WTC11 (cell line): ENCODE measurements at regions not wholly inside any gene's neighbourhood (a gene's known extent, or its start where the extent isn't known, plus 50 kb on each side); places are given as distances from the start of the nearest gene placed in this dataset.

Experiments
- ATAC-seq: fragments of 200-7000 bp; cut with Tn5 transposase; 2 replicates; pipeline ENCODE4 v1.10.0; 2021; ENCODE audit warnings: mild to moderate bottlenecking, moderate library complexity
- CTCF ChIA-PET: fragments of 300-600 bp; sonication (Branson Sonifier 250); formaldehyde crosslinking; loops from one replicate; lab custom pipeline; 2021; ENCODE audit warnings: antibody characterized with exemption; lab: Charles Lee
- POLR2A ChIA-PET: fragments of 350-600 bp; sonication (Branson Sonifier 250); formaldehyde crosslinking; loops from one replicate; lab custom pipeline; 2021; ENCODE audit warnings: antibody characterized with exemption; lab: Charles Lee
- DNase-seq: peaks from one replicate; pipeline ENCODE4 v3.0.0; 2021; ENCODE audit warnings: low spot score
- H3K27ac Mint-ChIP-seq: 2 replicates; pipeline ENCODE4 v1.8.0; 2021; ENCODE audit warnings: mixed read lengths
- H3K27me3 Mint-ChIP-seq: 2 replicates; pipeline ENCODE4 v1.8.0; 2021; ENCODE audit warnings: low read depth, mild to moderate bottlenecking, moderate library complexity, mixed read lengths
- H3K36me3 Mint-ChIP-seq: 2 replicates; pipeline ENCODE4 v1.8.0; 2021; ENCODE audit warnings: mixed read lengths
- H3K4me1 Mint-ChIP-seq: 2 replicates; pipeline ENCODE4 v1.8.0; 2022; ENCODE audit warnings: mixed read lengths
- H3K4me3 Mint-ChIP-seq: 2 replicates; pipeline ENCODE4 v1.8.0; 2021; ENCODE audit warnings: mild to moderate bottlenecking, moderate library complexity, mixed read lengths
- H3K9me3 Mint-ChIP-seq: 2 replicates; pipeline ENCODE4 v1.8.0; 2021; ENCODE audit warnings: mixed read lengths
- CBFB ChIP-seq: sonication (generic); formaldehyde crosslinking; IDR thresholded peaks from 2 replicates; pipeline ENCODE4 v1.8.1; 2022; ENCODE audit warnings: mild to moderate bottlenecking, low read depth, missing genetic modification reagents
- FOXP1 ChIP-seq: sonication (generic); formaldehyde crosslinking; IDR thresholded peaks from 2 replicates; pipeline ENCODE4 v1.8.0; 2022; ENCODE audit warnings: missing genetic modification reagents, mild to moderate bottlenecking, moderate library complexity, borderline replicate concordance
- JAZF1 ChIP-seq: fragments of 250-450 bp; sonication (Bioruptor Pico); IDR thresholded peaks from 2 replicates; pipeline ENCODE4 v1.9.0; 2021; ENCODE audit warnings: moderate library complexity, mild to moderate bottlenecking, inconsistent platforms
- JUN ChIP-seq: sonication (generic); formaldehyde crosslinking; IDR thresholded peaks from 2 replicates; pipeline ENCODE4 v1.8.0; 2023; ENCODE audit warnings: mild to moderate bottlenecking, missing genetic modification reagents
- NFE2L1 ChIP-seq: sonication (generic); formaldehyde crosslinking; IDR thresholded peaks from 2 replicates; pipeline ENCODE4 v1.8.1; 2023; ENCODE audit warnings: missing genetic modification reagents
- NFYB ChIP-seq: sonication (generic); formaldehyde crosslinking; conservative IDR thresholded peaks from 2 replicates; pipeline ENCODE4 v1.8.0; 2022; ENCODE audit warnings: low read depth, missing genetic modification reagents
- TF ChIP-seq, protein P1 (sequence below): sonication (generic); formaldehyde crosslinking; IDR thresholded peaks from 2 replicates; pipeline ENCODE4 v1.8.1; 2023; ENCODE audit warnings: mild to moderate bottlenecking, missing genetic modification reagents
- TF ChIP-seq, protein P2 (sequence below): sonication (generic); formaldehyde crosslinking; IDR thresholded peaks from 2 replicates; pipeline ENCODE4 v1.8.1; 2023; ENCODE audit warnings: mild to moderate bottlenecking, missing genetic modification reagents, borderline replicate concordance
- TF ChIP-seq, protein P3 (sequence below): fragments of 250-450 bp; sonication (Bioruptor Pico); IDR thresholded peaks from 2 replicates; pipeline ENCODE4 v1.9.0; 2021; ENCODE audit warnings: mild to moderate bottlenecking
- TF ChIP-seq, protein P4 (sequence below): sonication (generic); formaldehyde crosslinking; IDR thresholded peaks from 2 replicates; pipeline ENCODE4 v1.8.1; 2022; ENCODE audit warnings: low read depth, missing genetic modification reagents, borderline replicate concordance
- TF ChIP-seq, protein P5 (sequence below): fragments of 250-450 bp; sonication (Bioruptor Pico); conservative IDR thresholded peaks from 2 replicates; pipeline ENCODE4 v1.9.0; 2021; ENCODE audit warnings: mild to moderate bottlenecking
- TF ChIP-seq, protein P6 (sequence below): sonication (generic); formaldehyde crosslinking; conservative IDR thresholded peaks from 2 replicates; pipeline ENCODE4 v1.8.1; 2022; ENCODE audit warnings: mild to moderate bottlenecking, missing genetic modification reagents

DNA sequence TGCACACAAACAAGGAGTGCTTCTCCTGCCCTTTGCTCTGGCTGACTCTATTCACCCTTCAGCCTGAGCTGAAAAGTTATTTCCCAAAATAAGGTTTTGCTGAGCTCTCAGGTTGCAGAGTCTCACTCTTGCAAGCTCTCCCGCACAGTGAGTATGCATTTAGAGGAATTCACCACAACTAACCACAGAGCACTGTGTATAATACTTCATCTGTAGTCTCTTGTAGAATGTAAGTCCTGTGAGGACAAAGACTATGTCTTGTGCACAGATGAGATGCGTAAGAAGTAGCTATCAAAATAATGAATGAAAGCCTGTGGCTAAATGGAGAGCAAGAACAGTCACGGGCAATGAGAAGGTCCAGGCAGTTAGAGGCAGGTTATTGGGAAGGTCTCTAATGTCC is 156.5 kb upstream of the SLCO3A1 start (continued):
- TF ChIP-seq, protein P1, sequence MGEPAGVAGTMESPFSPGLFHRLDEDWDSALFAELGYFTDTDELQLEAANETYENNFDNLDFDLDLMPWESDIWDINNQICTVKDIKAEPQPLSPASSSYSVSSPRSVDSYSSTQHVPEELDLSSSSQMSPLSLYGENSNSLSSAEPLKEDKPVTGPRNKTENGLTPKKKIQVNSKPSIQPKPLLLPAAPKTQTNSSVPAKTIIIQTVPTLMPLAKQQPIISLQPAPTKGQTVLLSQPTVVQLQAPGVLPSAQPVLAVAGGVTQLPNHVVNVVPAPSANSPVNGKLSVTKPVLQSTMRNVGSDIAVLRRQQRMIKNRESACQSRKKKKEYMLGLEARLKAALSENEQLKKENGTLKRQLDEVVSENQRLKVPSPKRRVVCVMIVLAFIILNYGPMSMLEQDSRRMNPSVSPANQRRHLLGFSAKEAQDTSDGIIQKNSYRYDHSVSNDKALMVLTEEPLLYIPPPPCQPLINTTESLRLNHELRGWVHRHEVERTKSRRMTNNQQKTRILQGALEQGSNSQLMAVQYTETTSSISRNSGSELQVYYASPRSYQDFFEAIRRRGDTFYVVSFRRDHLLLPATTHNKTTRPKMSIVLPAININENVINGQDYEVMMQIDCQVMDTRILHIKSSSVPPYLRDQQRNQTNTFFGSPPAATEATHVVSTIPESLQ (CRISPR knock-in tag), result no peak
- TF ChIP-seq, all 79 proteins: peak for 0

DNA sequence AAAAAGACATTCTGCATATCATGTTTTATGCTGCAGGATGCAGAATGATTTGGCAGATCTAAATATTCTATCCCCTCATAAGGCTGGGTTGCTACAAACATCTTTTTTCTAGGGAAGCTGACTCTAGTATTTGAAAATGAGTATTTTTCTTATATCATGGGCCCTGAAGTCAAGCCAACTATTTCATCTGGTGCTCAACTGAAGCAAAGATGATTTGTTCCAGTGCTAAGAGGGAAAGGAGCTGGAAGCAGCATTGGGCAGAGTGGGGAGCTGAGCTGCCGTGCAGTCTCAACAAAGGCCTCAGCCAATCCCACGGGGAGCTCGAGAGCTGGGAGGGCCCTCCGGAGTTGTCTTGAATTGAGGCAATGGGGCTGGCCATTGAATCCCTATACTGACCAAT is 155.3 kb upstream of the SLCO3A1 start:
- CTCF ChIA-PET, result interaction anchor here (1.0 kb wide), 1 partner anchor 8 kb away, joined by 5 read pairs; no protein-coding TSS in a partner anchor
- POLR2A ChIA-PET, result no interaction called here
- H3K4me1 Mint-ChIP-seq, result peaks cover 10% of the 10 kb centered on the region

DNA sequence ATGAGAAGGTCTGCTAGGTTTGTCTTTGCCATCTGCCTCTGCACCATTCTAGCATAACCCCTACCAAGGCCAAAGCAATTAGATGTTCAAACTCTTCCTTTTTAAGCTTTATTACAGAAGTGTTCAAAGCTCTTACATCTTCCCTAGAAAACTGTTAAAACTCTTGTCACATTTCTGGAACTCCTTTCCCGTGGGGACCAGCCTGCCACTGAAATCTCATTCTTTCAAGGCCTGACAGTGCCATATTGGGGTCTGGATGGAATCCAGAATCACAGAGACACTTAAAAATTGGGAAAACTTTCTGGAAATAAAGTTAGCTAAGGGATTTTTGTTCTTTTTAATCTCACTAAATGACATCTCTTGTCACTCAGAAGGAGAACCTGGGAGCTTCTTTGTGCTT is 153.8 kb upstream of the SLCO3A1 start:
- no peaks in the 10 kb centered on the region for H3K36me3 Mint-ChIP-seq
- no peaks in the 10 kb centered on the region for H3K9me3 Mint-ChIP-seq
- DNase-seq, result no peak
- TF ChIP-seq, protein P2, sequence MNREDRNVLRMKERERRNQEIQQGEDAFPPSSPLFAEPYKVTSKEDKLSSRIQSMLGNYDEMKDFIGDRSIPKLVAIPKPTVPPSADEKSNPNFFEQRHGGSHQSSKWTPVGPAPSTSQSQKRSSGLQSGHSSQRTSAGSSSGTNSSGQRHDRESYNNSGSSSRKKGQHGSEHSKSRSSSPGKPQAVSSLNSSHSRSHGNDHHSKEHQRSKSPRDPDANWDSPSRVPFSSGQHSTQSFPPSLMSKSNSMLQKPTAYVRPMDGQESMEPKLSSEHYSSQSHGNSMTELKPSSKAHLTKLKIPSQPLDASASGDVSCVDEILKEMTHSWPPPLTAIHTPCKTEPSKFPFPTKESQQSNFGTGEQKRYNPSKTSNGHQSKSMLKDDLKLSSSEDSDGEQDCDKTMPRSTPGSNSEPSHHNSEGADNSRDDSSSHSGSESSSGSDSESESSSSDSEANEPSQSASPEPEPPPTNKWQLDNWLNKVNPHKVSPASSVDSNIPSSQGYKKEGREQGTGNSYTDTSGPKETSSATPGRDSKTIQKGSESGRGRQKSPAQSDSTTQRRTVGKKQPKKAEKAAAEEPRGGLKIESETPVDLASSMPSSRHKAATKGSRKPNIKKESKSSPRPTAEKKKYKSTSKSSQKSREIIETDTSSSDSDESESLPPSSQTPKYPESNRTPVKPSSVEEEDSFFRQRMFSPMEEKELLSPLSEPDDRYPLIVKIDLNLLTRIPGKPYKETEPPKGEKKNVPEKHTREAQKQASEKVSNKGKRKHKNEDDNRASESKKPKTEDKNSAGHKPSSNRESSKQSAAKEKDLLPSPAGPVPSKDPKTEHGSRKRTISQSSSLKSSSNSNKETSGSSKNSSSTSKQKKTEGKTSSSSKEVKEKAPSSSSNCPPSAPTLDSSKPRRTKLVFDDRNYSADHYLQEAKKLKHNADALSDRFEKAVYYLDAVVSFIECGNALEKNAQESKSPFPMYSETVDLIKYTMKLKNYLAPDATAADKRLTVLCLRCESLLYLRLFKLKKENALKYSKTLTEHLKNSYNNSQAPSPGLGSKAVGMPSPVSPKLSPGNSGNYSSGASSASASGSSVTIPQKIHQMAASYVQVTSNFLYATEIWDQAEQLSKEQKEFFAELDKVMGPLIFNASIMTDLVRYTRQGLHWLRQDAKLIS (CRISPR knock-in tag), result no peak
- TF ChIP-seq JAZF1 (CRISPR knock-in tag), result no peak
- TF ChIP-seq NFE2L1 (CRISPR knock-in tag), result no peak
- no peak for TF ChIP-seq FOXP1 (CRISPR knock-in tag)
- TF ChIP-seq, protein P3, sequence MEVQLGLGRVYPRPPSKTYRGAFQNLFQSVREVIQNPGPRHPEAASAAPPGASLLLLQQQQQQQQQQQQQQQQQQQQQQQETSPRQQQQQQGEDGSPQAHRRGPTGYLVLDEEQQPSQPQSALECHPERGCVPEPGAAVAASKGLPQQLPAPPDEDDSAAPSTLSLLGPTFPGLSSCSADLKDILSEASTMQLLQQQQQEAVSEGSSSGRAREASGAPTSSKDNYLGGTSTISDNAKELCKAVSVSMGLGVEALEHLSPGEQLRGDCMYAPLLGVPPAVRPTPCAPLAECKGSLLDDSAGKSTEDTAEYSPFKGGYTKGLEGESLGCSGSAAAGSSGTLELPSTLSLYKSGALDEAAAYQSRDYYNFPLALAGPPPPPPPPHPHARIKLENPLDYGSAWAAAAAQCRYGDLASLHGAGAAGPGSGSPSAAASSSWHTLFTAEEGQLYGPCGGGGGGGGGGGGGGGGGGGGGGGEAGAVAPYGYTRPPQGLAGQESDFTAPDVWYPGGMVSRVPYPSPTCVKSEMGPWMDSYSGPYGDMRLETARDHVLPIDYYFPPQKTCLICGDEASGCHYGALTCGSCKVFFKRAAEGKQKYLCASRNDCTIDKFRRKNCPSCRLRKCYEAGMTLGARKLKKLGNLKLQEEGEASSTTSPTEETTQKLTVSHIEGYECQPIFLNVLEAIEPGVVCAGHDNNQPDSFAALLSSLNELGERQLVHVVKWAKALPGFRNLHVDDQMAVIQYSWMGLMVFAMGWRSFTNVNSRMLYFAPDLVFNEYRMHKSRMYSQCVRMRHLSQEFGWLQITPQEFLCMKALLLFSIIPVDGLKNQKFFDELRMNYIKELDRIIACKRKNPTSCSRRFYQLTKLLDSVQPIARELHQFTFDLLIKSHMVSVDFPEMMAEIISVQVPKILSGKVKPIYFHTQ (CRISPR knock-in tag), result no peak
- no peak for TF ChIP-seq CBFB
- TF ChIP-seq, protein P4, sequence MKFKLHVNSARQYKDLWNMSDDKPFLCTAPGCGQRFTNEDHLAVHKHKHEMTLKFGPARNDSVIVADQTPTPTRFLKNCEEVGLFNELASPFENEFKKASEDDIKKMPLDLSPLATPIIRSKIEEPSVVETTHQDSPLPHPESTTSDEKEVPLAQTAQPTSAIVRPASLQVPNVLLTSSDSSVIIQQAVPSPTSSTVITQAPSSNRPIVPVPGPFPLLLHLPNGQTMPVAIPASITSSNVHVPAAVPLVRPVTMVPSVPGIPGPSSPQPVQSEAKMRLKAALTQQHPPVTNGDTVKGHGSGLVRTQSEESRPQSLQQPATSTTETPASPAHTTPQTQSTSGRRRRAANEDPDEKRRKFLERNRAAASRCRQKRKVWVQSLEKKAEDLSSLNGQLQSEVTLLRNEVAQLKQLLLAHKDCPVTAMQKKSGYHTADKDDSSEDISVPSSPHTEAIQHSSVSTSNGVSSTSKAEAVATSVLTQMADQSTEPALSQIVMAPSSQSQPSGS (CRISPR knock-in tag), result no peak
- TF ChIP-seq, protein P5, sequence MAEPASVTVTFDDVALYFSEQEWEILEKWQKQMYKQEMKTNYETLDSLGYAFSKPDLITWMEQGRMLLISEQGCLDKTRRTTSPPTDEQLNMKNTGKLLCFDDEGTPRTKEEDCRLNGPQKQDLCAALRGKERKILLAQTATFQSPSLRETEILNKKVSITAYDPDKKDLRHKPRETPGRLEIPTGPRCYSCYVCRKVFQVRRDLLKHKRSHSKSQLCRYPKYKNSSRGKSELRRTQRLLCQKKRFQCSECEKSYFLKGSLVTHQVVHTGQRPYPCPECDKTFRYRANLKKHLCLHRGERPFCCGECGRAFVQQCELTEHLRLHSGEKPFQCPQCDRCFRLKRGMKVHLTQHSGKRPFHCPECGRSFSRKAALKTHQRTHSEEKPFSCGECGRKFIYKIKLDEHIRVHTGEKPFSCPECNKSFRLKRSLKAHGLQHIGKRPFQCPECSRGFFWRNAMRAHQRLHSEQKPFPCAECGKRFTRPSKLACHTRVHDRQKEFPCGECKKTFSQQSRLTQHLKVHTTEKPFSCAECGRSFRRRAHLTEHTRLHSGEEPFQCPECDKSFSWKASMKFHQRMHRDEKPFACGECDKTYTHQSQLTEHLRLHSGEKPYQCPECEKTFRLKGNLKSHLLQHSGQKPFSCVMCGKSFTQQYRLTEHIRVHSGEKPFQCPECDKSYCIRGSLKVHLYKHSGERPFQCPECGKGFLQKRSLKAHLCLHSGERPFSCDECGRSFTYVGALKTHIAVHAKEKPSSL (CRISPR knock-in tag), result no peak
- TF ChIP-seq NFYB (CRISPR knock-in tag), result no peak
- TF ChIP-seq, protein P6, sequence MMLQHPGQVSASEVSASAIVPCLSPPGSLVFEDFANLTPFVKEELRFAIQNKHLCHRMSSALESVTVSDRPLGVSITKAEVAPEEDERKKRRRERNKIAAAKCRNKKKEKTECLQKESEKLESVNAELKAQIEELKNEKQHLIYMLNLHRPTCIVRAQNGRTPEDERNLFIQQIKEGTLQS (CRISPR knock-in tag), result no peak
- TF ChIP-seq, all 79 proteins: peak for 0
- ChIA-PET POLR2A (no interaction called here), CTCF (interaction anchor here (0.7 kb wide), 1 partner anchor 378 kb away, joined by 3 read pairs; no protein-coding TSS in a partner anchor)
- no peaks in the 10 kb centered on the region; the same call in 1 of the 2 replicates for H3K27me3 Mint-ChIP-seq
- H3K27ac Mint-ChIP-seq, result no peak overlapping the region
- H3K4me3 Mint-ChIP-seq, result no peak overlapping the region
- H3K4me1 Mint-ChIP-seq, result peaks cover 10% of the 10 kb centered on the region
- no peak for ATAC-seq

More for the DNA sequence above, 155.3 kb upstream of the SLCO3A1 start:
- Mint-ChIP-seq H3K27ac (no peak overlapping the region), H3K4me3 (no peak overlapping the region), H3K27me3 (no peaks in the 10 kb centered on the region; the same call in 1 of the 2 replicates), H3K36me3 (no peaks in the 10 kb centered on the region), H3K9me3 (no peaks in the 10 kb centered on the region)
- no peak for ATAC-seq
- TF ChIP-seq JUN (CRISPR knock-in tag), result no peak
- no peak for DNase-seq
